Endothelial cell (in vitro differentiated cells): ENCODE measurements at regions not wholly inside any gene's neighbourhood (a gene's known extent, or its start where the extent isn't known, plus 50 kb on each side); places are given as distances from the start of the nearest gene placed in this dataset.

Experiments
- DNase-seq: peaks from one replicate; pipeline ENCODE4 v3.0.0; 2021; ENCODE audit warnings: low spot score
- H3K27ac Mint-ChIP-seq: one replicate; pipeline ENCODE4 v1.8.0; 2021; ENCODE audit warnings: mixed read lengths, inconsistent platforms; ENCODE audit not compliant: unreplicated experiment
- H3K27me3 Mint-ChIP-seq: one replicate; pipeline ENCODE4 v1.8.0; 2021; ENCODE audit warnings: mild to moderate bottlenecking, moderate library complexity, mixed read lengths, inconsistent platforms; ENCODE audit not compliant: unreplicated experiment
- H3K36me3 Mint-ChIP-seq: one replicate; pipeline ENCODE4 v1.8.0; 2021; ENCODE audit warnings: mild to moderate bottlenecking, low read depth, mixed read lengths, inconsistent platforms; ENCODE audit not compliant: unreplicated experiment
- H3K4me1 Mint-ChIP-seq: one replicate; pipeline ENCODE4 v1.8.0; 2021; ENCODE audit warnings: mild to moderate bottlenecking, mixed read lengths, inconsistent platforms; ENCODE audit not compliant: unreplicated experiment
- H3K4me3 Mint-ChIP-seq: one replicate; pipeline ENCODE4 v1.8.0; 2021; ENCODE audit warnings: mild to moderate bottlenecking, mixed read lengths, inconsistent platforms; ENCODE audit not compliant: unreplicated experiment
- H3K9me3 Mint-ChIP-seq: one replicate; pipeline ENCODE4 v1.8.0; 2021; ENCODE audit warnings: mixed read lengths, inconsistent platforms; ENCODE audit not compliant: unreplicated experiment
- TF ChIP-seq, protein P1 (sequence below): fragments of 200-600 bp; sonication (generic); IDR thresholded peaks from one replicate; pipeline ENCODE4 v1.5.0; 2021; ENCODE audit warnings: antibody characterized with exemption; ENCODE audit not compliant: unreplicated experiment

DNA sequence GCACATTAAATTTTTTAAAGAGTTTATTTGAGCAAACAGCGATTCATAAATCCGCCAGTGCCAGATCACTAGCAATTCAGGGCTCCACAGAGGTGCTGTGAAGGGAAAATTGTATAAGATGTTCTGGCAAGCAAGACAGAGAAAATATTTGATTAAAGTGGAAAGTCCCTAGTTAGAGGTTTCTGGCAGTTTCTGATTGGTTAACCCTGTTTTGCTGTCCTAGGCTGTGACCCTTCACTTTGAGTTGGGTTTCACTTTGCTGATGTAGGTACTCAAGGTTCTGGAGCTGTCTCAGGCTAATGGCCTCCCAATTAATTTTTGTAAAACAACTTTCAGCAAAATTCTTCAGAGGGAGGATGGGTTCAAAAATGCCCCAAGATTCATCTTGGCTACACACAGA is 79.4 kb upstream of the NXPH1 start:
- Mint-ChIP-seq H3K27me3 (no peaks in the 10 kb centered on the region), H3K4me1 (peaks cover 5% of the 10 kb centered on the region), H3K9me3 (no peaks in the 10 kb centered on the region), H3K4me3 (no peak overlapping the region), H3K36me3 (no peaks in the 10 kb centered on the region), H3K27ac (no peak overlapping the region)
- TF ChIP-seq, protein P1, sequence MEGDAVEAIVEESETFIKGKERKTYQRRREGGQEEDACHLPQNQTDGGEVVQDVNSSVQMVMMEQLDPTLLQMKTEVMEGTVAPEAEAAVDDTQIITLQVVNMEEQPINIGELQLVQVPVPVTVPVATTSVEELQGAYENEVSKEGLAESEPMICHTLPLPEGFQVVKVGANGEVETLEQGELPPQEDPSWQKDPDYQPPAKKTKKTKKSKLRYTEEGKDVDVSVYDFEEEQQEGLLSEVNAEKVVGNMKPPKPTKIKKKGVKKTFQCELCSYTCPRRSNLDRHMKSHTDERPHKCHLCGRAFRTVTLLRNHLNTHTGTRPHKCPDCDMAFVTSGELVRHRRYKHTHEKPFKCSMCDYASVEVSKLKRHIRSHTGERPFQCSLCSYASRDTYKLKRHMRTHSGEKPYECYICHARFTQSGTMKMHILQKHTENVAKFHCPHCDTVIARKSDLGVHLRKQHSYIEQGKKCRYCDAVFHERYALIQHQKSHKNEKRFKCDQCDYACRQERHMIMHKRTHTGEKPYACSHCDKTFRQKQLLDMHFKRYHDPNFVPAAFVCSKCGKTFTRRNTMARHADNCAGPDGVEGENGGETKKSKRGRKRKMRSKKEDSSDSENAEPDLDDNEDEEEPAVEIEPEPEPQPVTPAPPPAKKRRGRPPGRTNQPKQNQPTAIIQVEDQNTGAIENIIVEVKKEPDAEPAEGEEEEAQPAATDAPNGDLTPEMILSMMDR, result no peak
- no peak for DNase-seq

DNA sequence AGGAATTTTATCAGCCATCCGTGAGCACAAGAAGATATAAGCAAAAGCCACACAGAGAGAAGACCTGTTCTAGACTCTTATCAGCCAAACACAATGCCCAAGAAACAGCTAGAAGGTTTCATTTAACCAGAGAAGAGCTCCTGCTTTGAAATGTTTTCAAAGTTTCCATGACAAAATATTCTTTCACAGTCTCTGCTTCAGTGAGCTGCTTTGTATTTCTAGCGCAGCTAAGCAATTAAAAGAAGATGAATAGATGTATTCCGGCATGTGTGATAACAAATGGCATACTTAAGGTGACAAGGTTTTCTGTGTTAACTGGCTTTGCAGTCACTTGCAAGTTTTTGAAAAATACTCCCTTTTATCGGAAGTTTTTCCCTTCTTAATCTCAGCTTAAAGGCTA is 78.9 kb upstream of the NXPH1 start:
- DNase-seq, result no peak
- Mint-ChIP-seq H3K27ac (no peak overlapping the region), H3K4me1 (peaks cover 5% of the 10 kb centered on the region), H3K36me3 (no peaks in the 10 kb centered on the region), H3K27me3 (no peaks in the 10 kb centered on the region), H3K4me3 (no peak overlapping the region), H3K9me3 (no peaks in the 10 kb centered on the region)
- TF ChIP-seq, protein P1, result no peak

DNA sequence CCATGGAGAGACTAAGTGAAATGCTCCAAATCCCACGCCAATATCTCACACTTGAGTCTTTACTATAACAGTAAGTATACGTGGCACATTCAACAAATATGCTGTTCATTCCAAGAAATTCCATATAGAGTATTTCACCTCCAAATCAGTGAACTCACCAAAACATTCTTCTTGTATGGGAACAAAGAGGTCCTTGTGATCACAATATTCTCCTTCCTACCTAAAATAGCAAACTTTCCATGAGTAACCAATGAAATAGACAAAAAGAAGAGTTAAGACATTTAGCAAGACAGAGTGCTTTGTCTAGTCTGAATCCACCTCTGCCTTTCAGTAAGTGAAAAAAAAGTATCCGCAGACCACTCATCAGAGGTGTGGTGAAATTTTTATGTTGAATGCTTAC is 77.3 kb upstream of the NXPH1 start:
- H3K36me3 Mint-ChIP-seq, result no peaks in the 10 kb centered on the region
- no peak overlapping the region for H3K27ac Mint-ChIP-seq
- DNase-seq, result no peak
- H3K27me3 Mint-ChIP-seq, result no peaks in the 10 kb centered on the region
- no peak overlapping the region for H3K4me3 Mint-ChIP-seq
- H3K4me1 Mint-ChIP-seq, result peaks cover 5% of the 10 kb centered on the region
- TF ChIP-seq, protein P1, result no peak
- H3K9me3 Mint-ChIP-seq, result no peaks in the 10 kb centered on the region

DNA sequence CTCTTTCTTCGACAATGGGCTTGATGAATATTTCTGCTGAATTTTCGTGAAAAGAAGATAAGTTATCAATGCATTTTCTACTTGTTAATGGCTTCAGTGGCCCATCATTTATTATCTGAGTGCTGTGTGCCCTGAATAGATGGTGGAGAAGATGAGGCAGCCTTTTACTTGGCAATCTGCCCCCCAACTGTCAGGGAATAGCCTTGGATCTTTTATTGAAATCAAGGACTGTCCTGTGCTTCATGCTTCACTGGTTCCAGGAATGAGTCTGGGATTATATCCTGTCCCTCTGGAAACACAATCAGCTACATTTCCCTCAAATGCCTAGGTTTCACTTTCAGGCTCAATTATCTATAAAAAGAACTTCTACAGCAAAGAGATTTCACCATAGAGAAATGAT is 75.9 kb upstream of the NXPH1 start:
- H3K9me3 Mint-ChIP-seq, result no peaks in the 10 kb centered on the region
- TF ChIP-seq, protein P1, result no peak
- peaks cover 5% of the 10 kb centered on the region for H3K4me1 Mint-ChIP-seq
- no peaks in the 10 kb centered on the region for H3K36me3 Mint-ChIP-seq
- no peaks in the 10 kb centered on the region for H3K27me3 Mint-ChIP-seq
- H3K4me3 Mint-ChIP-seq, result no peak overlapping the region
- no peak overlapping the region for H3K27ac Mint-ChIP-seq
- DNase-seq, result no peak

DNA sequence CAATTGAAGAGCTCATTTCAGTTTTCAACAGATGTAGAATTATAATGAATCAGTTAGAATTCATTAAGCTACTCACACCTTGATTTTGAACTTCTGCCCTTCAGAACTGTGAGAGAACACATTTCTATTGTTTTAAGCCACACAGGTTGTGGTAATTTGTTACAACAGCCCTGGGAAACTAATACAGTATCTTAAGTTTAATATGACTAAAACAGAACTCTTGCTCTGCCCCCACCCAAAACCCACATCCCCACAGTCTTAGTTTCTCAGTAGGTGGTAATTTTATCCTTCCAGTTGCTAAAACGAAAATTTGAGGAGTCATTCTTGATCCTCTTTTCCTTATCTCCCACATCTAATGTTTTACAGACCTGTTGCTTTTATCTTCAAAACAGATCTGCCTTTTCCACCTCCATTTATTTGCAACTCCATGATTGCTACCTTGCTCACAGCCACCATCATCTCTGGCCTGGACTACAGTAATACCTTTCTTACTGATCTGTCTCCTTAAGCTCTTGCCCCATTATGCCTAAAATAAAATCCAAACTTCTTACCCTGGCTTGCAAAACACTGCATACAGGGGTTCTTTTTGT is 72.8 kb upstream of the NXPH1 start:
- Mint-ChIP-seq H3K4me3 (no peak overlapping the region), H3K36me3 (no peaks in the 10 kb centered on the region), H3K27ac (no peak overlapping the region), H3K4me1 (peaks cover 5% of the 10 kb centered on the region), H3K27me3 (no peaks in the 10 kb centered on the region), H3K9me3 (no peaks in the 10 kb centered on the region)
- TF ChIP-seq, protein P1, result no peak
- no peak for DNase-seq
